Gastroesophageal sphincter (tissue), 4 donors: ENCODE measurements at regions not wholly inside any gene's neighbourhood (a gene's known extent, or its start where the extent isn't known, plus 50 kb on each side); places are given as distances from the start of the nearest gene placed in this dataset.

Experiments used
- ATAC-seq: fragments of 150-250 bp; one replicate; pipeline ENCODE4 v1.9.1; 2016; ENCODE audit warnings: mild to moderate bottlenecking, moderate library complexity
- H3K27ac ChIP-seq, 4 donors: fragments of 200-600 bp; sonication (generic) in 3 of 4; 1 replicate in 3 of 4; 2 replicates in 1 of 4; pipeline ENCODE4 v1.5.1; 2016 to 2019
- H3K27me3 ChIP-seq: fragments of 200-600 bp; sonication (generic); one replicate; pipeline ENCODE4 v1.5.1; 2019
- H3K36me3 ChIP-seq, 2 donors: fragments of 200-600 bp; sonication (generic); one replicate each; pipeline ENCODE4 v1.5.1; 2019; ENCODE audit warnings: control low read depth in 1 of 2
- H3K4me1 ChIP-seq, 3 donors: fragments of 200-600 bp; sonication (generic); 1 replicate in 2 of 3; 2 replicates in 1 of 3; pipeline ENCODE4 v1.5.1; 2016 to 2019; ENCODE audit warnings: control low read depth in 2 of 3
- H3K4me3 ChIP-seq, 2 donors: fragments of 200-600 bp; sonication (generic); one replicate each; pipeline ENCODE4 v1.5.1; 2019; ENCODE audit warnings: mild to moderate bottlenecking in 1 of 2, moderate library complexity in 1 of 2
- H3K9me3 ChIP-seq, 3 donors: fragments of 200-600 bp; sonication (generic); one replicate each; pipeline ENCODE4 v1.5.1; 2017 to 2019; ENCODE audit warnings: control low read depth in 2 of 3
- CTCF ChIP-seq, 4 experiments: fragments of 200-600 bp in 2 of 4; fragments of 450-650 bp in 2 of 4; sonication (generic) in 1 of 4; IDR thresholded peaks; one replicate each; pipeline ENCODE4 v1.5.1; 2017 to 2019; ENCODE audit warnings: antibody characterized with exemption in 4 of 4, mild to moderate bottlenecking in 2 of 4, moderate library complexity in 2 of 4
- EP300 ChIP-seq: sonication (generic); formaldehyde crosslinking; IDR thresholded peaks from one replicate; pipeline ENCODE4 v1.6.1; 2017; ENCODE audit warnings: antibody characterized with exemption, mild to moderate bottlenecking
- POLR2A ChIP-seq, 2 donors: fragments of 450-650 bp; IDR thresholded peaks; one replicate each; pipeline ENCODE4 v1.6.1; 2017; ENCODE audit warnings: antibody characterized with exemption in 2 of 2, mild to moderate bottlenecking in 2 of 2, moderate library complexity in 1 of 2
- POLR2AphosphoS5 ChIP-seq: sonication (generic); formaldehyde crosslinking; IDR thresholded peaks from one replicate; pipeline ENCODE4 v1.6.1; 2017; ENCODE audit warnings: antibody characterized with exemption
- WGBS, 2 donors: methylation state at CpG; one replicate each; pipeline ENCODE4 v1.1.5; 2018; ENCODE audit warnings: low coverage in 1 of 2; 5-methylcytosine and 5-hydroxymethylcytosine counted together

- Histone ChIP-seq H3K4me3 (no peak overlapping the region), H3K27ac (no peak overlapping the region), H3K9me3 (no peaks in the 10 kb centered on the region), H3K36me3 (no peaks in the 10 kb centered on the region), H3K4me1 (no peaks in the 10 kb centered on the region), H3K27me3 (no peaks in the 10 kb centered on the region)
- TF ChIP-seq CTCF (IDR thresholded peaks at IDR 0.05) (no peak), POLR2A (IDR thresholded peaks at IDR 0.05) (no peak), POLR2AphosphoS5 (no peak), EP300 (no peak)
- WGBS, 2 donors, result 78 to 82% methylated on average over 1 of the region's 1 CpG
- ATAC-seq, result no peak
Observed at GRCh38 chr4:27828843-27829242, 968.2 kb downstream of the STIM2 start.

GRCh38 chr4:27830251-27830650, 969.6 kb downstream of the STIM2 start:
- no peaks in the 10 kb centered on the region for H3K4me1 ChIP-seq
- 68 to 78% methylated on average over 3 of the region's 3 CpGs for WGBS, 2 donors
- TF ChIP-seq POLR2AphosphoS5, result no peak
- TF ChIP-seq EP300, result no peak
- no peak for TF ChIP-seq CTCF (IDR thresholded peaks at IDR 0.05)
- no peak for TF ChIP-seq POLR2A (IDR thresholded peaks at IDR 0.05)
- ATAC-seq, result no peak
- no peaks in the 10 kb centered on the region for H3K27me3 ChIP-seq
- H3K36me3 ChIP-seq, result no peaks in the 10 kb centered on the region
- H3K4me3 ChIP-seq, result no peak overlapping the region
- no peaks in the 10 kb centered on the region for H3K9me3 ChIP-seq
- H3K27ac ChIP-seq, result no peak overlapping the region

GRCh38 chr4:27835851-27836250, 975.2 kb downstream of the STIM2 start:
- WGBS, 2 donors, result 75 to 100% methylated on average over 1 of the region's 1 CpG
- H3K4me1 ChIP-seq, result no peaks in the 10 kb centered on the region
- H3K9me3 ChIP-seq, result no peaks in the 10 kb centered on the region
- no peaks in the 10 kb centered on the region for H3K27me3 ChIP-seq
- H3K27ac ChIP-seq, result no peak overlapping the region
- TF ChIP-seq CTCF (IDR thresholded peaks at IDR 0.05) (no peak), POLR2AphosphoS5 (no peak), POLR2A (IDR thresholded peaks at IDR 0.05) (no peak), EP300 (no peak)
- no peak for ATAC-seq
- no peak overlapping the region for H3K4me3 ChIP-seq
- no peaks in the 10 kb centered on the region for H3K36me3 ChIP-seq

- 83 to 100% methylated on average over 4 of the region's 4 CpGs for WGBS, 2 donors
- Histone ChIP-seq H3K4me1 (no peaks in the 10 kb centered on the region), H3K27ac (no peak overlapping the region), H3K27me3 (no peaks in the 10 kb centered on the region), H3K36me3 (no peaks in the 10 kb centered on the region), H3K4me3 (no peak overlapping the region), H3K9me3 (no peaks in the 10 kb centered on the region)
- ATAC-seq, result no peak
- TF ChIP-seq POLR2A (IDR thresholded peaks at IDR 0.05) (no peak), EP300 (no peak), POLR2AphosphoS5 (no peak), CTCF (IDR thresholded peaks at IDR 0.05) (no peak)
Observed at GRCh38 chr4:27836523-27836922, 975.9 kb downstream of the STIM2 start.

GRCh38 chr4:27843776-27844175, 983.1 kb downstream of the STIM2 start:
- Histone ChIP-seq H3K9me3 (no peaks in the 10 kb centered on the region), H3K4me1 (no peaks in the 10 kb centered on the region), H3K36me3 (no peaks in the 10 kb centered on the region), H3K4me3 (no peak overlapping the region), H3K27ac (no peak overlapping the region), H3K27me3 (no peaks in the 10 kb centered on the region)
- ATAC-seq, result no peak
- TF ChIP-seq CTCF (IDR thresholded peaks at IDR 0.05), result no peak
